Stimulated activated CD4-positive, alpha-beta T cell treated with anti-CD3 and anti-CD28 coated beads, Interleukin-15, amount 100 ng/mL, for 48 hours (primary cell): ENCODE measurements at regions not wholly inside any gene's neighbourhood (a gene's known extent, or its start where the extent isn't known, plus 50 kb on each side); places are given as distances from the start of the nearest gene placed in this dataset.

Experiments used
- DNase-seq, 2 donors: peaks; one replicate each; pipeline ENCODE4 v3.0.0-alpha.2; 2020; ENCODE audit warnings: low read depth in 2 of 2

- DNase-seq = no peak
These were observed 657.4 kb upstream of the ZWINT start for GRCh38 chr10:57018452-57018851.

GRCh38 chr10:57017356-57018037 is 656.4 kb upstream of the ZWINT start:
- DNase-seq = no peak

DNA sequence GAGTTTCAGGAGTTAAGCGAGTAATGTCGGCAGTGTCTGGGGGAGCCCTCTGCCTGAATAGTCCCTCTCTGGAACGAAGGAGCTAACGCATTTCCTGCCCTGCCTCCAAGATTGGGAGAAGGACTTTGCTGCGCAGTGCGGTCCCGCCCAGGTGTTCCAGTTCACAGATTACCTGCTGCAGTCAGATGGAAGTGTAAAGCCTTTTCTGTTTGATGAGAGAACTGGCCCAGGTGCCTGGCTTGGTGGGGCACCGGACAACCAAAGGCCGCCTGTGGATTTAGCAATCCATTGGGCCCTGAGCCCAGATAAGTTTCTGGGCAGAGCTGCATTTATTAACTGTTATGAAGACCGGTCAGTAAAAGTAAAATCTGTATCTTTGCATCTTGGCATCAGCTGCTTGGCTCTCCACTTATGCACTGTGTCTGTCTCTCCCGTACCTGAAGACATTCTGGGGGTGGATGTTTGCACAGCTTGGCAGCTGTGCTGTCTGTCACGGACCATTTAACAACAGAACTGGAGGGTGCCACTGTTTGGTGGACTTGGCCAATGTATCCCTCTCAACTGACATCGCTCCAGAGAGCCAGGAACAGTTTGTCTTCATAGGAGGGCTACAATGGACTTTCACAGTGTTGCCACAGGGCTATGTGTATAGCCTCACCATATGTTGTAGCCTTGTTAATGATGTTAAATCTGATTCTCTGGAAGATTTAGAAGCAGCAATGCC is 654.7 kb upstream of the ZWINT start:
- DNase-seq = no peak

DNA sequence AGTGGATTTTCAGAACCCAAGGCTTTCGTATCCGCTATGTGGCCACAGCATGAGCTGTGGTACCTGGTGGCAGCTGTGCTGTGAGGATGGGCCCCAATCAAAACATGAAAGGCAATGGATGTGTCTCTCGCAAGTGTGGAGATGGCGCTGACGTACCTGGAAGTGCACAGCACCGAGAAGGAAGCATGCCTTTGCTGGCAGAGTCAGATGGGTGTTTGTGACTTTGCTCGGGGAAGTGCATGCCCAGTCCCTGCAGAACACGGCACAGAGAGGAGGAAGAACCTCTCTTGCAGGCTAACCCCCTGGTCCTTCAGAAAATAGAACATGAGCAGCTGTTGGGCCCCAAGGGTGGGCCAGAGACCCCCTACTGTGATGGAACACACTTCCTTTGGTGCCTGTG is 654.1 kb upstream of the ZWINT start:
- no peak for DNase-seq

DNA sequence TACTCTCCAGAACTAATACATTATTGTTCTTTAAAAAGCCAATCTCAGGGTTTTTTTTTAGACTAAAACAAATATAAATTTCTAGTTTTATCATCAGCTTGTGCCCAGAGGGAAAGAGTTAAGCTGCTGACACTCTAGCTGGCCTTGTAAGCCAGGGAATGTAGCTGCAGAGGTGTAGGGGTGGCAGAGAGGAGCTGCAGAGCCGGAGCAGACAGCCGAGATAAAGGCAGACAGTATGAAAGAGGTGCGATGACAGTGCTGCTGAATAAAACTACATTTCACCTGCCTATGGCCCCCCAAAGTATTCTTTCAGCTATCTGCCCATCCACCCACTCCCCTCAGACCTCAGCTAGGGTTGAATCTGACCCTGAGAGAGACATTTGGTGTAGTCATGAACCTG is 653.7 kb upstream of the ZWINT start:
- no peak for DNase-seq

GRCh38 chr10:57008189-57008588 is 647.1 kb upstream of the ZWINT start:
- DNase-seq = no peak

- DNase-seq = no peak
These were observed 630.6 kb upstream of the ZWINT start for GRCh38 chr10:56991591-56992069.

DNA sequence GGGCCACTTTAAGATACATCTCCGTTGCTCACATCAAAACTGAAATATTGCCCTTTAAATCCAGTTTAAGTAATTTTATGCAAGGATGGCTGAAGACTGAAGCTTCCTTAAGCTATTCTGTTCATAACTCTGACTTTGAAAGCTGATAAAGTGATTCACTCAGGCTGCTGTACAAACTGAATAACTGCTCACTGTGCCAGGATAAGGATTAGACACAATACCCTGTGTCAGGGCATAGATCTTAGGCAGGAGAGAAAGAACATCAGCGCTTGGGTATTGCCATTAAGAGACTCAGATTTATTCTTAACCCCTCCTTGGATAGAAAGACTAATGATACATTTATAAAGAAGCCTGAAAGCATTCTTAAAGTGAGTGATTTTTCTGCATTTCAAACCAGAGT is 614.5 kb upstream of the ZWINT start:
- DNase-seq = no peak

DNA sequence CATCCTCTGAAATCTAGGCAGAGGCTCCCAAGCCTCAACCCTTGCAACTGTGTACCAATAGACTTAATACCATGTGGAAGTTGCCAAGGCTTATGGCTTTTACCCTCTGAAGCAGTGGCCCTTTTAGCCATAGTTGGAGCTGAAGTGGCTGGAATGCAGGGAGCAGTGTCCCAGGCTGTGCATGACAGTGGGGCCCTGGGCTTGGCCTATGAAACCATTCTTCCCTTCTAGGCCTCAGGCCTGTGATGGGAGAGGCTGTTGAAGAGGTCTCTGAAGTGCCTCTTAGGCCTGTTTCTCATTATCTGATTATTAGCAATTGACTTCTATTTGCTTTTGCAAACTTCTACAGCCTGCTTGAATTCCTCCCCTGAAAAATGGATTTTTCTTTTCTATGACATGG is 612.7 kb upstream of the ZWINT start:
- DNase-seq = no peak

DNA sequence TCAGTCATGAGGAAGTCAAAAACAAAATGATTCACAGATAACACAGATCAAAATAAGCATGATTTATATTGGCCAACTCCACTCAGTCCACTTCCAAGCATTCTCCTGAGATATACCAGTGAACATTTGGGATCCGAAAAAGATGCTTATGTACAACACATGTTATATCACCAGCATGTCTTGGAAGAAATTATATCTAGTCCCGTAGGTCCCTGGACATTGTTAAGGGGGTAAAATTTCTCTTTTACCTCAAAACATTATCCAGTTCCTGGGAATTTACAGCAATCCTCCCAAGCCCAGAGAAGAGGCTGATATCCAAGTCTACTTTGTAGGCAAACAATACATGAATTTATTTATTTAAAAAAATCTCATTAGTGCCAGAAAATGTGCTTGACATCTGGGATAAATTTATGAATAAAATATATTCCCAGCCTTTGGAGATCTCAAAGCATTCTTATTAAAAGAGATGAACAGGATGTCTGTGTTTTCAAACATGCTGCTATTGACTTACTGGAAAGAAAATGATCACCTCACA is 582.2 kb upstream of the ZWINT start:
- DNase-seq = no peak

GRCh38 chr10:56934515-56934914 is 573.5 kb upstream of the ZWINT start:
- no peak for DNase-seq

GRCh38 chr10:56928714-56929113 is 567.7 kb upstream of the ZWINT start:
- no peak for DNase-seq

GRCh38 chr10:56927701-56928100 is 566.6 kb upstream of the ZWINT start:
- no peak for DNase-seq

DNA sequence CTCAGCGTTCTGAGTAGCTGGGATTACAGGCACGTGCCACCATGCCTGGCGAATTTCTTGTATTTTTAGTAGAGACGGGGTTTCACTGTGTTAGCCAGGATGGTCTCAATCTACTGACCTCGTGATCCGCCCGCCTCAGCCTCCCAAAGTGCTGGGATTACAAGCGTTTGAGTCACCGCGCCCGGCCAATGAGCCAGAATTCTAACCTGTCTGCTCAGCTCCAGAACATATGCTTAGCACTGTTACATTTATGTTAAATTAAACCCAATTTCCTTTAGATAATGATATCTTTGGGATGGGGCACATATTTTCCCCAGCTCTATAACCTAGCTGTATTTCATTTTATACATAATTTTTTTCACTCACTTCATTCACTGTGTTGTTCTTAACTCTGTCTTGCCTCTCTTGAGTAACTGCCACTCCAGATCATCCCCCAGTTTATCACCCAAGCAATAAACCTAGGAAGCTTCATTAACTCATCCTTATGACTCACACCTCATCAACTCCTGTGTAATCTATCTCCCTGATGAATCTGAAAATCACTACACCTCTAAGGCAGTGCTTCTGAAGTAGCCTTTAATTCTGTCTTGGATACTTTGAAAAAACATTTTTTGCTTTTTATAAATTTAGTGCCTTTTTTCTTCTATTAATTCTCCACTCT is 559.7 kb upstream of the ZWINT start:
- DNase-seq = no peak

DNA sequence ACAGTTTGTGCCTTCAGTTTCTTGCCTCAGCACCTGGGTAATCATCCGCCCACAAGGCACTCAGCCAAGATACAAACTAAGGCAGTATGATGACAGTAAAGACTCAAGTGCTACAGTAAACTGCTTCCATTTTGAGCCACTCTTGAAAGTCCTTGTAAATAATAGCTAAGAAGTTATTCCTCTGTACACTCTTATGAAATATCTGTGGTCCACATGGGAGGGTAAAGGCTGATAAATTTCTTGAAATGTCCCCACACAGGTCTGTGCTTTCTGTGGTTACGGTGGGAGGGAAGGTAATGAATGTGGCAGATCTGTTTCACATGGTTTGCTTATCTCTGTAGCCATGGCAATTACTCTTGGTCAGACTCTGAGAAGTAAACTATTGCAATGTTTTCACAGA is 551.0 kb upstream of the ZWINT start:
- no peak for DNase-seq

DNA sequence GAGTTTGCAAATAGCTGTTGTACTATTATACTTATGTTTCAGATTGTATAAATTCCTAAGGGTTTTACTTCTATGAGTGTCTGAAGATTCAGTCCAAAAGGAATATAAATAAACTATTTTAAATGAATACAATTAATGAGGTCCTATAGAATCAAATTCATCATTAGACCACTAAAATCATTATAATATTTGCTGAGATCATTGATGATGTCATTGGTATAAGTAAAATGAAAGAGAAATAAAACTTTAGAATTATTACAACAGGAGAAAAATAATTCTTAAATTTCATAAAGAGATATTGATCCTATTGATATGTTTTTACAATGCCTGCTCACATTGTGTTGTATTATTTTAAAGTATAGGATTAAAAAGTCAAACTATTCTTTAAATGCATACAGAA is 544.0 kb upstream of the ZWINT start:
- no peak for DNase-seq

- DNase-seq = no peak
These were observed 541.5 kb upstream of the ZWINT start for GRCh38 chr10:56902554-56902953.

- no peak for DNase-seq
These were observed 534.2 kb upstream of the ZWINT start for GRCh38 chr10:56895306-56895705.

DNA sequence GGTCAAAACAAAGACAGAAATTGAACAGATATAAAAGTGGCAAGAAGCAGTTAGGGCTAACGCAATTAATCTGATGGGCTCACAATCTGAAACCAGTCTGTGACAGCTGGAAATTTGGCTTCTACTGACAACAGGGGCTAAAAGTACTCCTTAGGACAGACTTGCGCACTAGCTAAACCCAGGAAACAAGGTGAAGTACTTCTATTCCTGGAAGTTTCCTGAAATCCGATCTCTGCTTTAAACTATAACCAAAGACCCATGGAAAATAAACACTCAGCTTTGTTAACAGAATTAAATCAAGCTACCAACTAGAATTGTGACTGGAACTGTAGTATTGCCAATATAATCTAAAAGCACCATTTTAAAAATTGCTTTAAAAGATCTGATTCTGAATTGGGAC is 520.2 kb upstream of the ZWINT start:
- no peak for DNase-seq

GRCh38 chr10:56880606-56881005 is 519.5 kb upstream of the ZWINT start:
- DNase-seq = no peak

- no peak for DNase-seq
These were observed 513.9 kb upstream of the ZWINT start for GRCh38 chr10:56874950-56875349.

GRCh38 chr10:56871160-56871668 is 510.2 kb upstream of the ZWINT start:
- no peak for DNase-seq

DNA sequence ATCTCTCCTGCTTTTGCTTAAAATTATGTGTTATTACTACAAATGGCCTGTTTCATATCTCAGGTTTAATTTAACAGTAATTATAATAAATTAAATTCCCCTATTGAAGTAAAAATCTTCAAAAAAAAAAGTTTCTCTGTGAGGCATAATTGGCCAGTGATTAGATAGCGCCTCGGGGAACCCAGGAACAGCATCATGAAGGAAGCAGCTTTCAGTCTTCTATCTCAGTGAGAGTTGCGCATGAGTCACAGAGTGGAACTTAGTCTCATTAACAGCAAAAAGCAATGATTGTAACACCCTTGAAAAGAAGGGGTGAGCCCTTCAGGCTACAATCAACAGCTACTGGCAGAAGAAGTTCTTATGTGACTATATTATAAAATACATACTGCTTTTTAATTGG is 506.2 kb upstream of the ZWINT start:
- no peak for DNase-seq
